Panc1 (cell line): ENCODE measurements at regions not wholly inside any gene's neighbourhood (a gene's known extent, or its start where the extent isn't known, plus 50 kb on each side); places are given as distances from the start of the nearest gene placed in this dataset.

Experiments used
- ATAC-seq: fragments of 200-7000 bp; cut with Tn5 transposase; 2 replicates; pipeline ENCODE4 v1.9.1; 2020; ENCODE audit warnings: mild to moderate bottlenecking, moderate library complexity
- BruUV-seq: library from RNA; stranded (reverse); fragments of 400-500 nt; replicated peaks from 2 replicates; lab custom pipeline; 2021; lab: Mats Ljungman, UMichigan
- CTCF ChIA-PET: fragments of 300-600 bp; sonication (Branson Sonifier 250); formaldehyde crosslinking; loops from one replicate; lab custom pipeline; 2022; ENCODE audit warnings: antibody characterized with exemption; lab: Charles Lee
- POLR2A ChIA-PET: fragments of 300-600 bp; sonication (Branson Sonifier 250); formaldehyde crosslinking; loops from one replicate; lab custom pipeline; 2022; ENCODE audit warnings: antibody characterized with exemption; lab: Charles Lee
- DNase-seq: peaks from one replicate; pipeline ENCODE4 v3.0.0-alpha.2; 2010; ENCODE audit warnings: low read depth, low spot score
- H3K27ac ChIP-seq: 2 replicates; pipeline ENCODE4 v1.5.1; 2011; ENCODE audit warnings: mild to moderate bottlenecking, low read length, inconsistent platforms
- H3K27me3 ChIP-seq: fragments of 200-500 bp; sonication (Bioruptor generic); 2 replicates; pipeline ENCODE4 v1.6.0; 2014; ENCODE audit warnings: low read length, inconsistent platforms; ENCODE audit not compliant: control insufficient read depth, insufficient read depth
- H3K36me3 ChIP-seq: fragments of 200-500 bp; sonication (Bioruptor generic); 2 replicates; pipeline ENCODE4 v1.5.1; 2014; ENCODE audit warnings: inconsistent platforms, mild to moderate bottlenecking, low read length, moderate library complexity; ENCODE audit not compliant: control insufficient read depth, insufficient read depth
- H3K4me1 ChIP-seq: 2 replicates; pipeline ENCODE4 v1.5.1; 2011; ENCODE audit warnings: inconsistent platforms, mild to moderate bottlenecking, low read length, moderate library complexity; ENCODE audit not compliant: control insufficient read depth, insufficient read depth
- H3K4me3 ChIP-seq, 2 experiments: 2 replicates each; pipeline ENCODE4 v1.5.1; 2011 to 2012; ENCODE audit warnings: low read depth in 2 of 2, low read length in 2 of 2, mild to moderate bottlenecking in 2 of 2, inconsistent platforms in 1 of 2, moderate library complexity in 1 of 2
- H3K9me3 ChIP-seq: fragments of 200-500 bp; sonication (Bioruptor generic); 2 replicates; pipeline ENCODE4 v1.5.1; 2014; ENCODE audit warnings: low read depth, mild to moderate bottlenecking, inconsistent platforms, low read length, moderate library complexity; ENCODE audit not compliant: control insufficient read depth, insufficient read depth
- CTCF ChIP-seq: fragments of 450-650 bp; IDR thresholded peaks from 2 replicates; pipeline ENCODE4 v1.5.1; 2017; ENCODE audit warnings: mild to moderate bottlenecking
- POLR2AphosphoS5 ChIP-seq: IDR thresholded peaks from 2 replicates; pipeline ENCODE4 v1.6.1; 2012; ENCODE audit warnings: mild to moderate bottlenecking, low read depth, low read length, moderate library complexity
- REST ChIP-seq, 2 experiments: IDR thresholded peaks; 2 replicates each; pipeline ENCODE4 v1.6.1; 2011 to 2012; ENCODE audit warnings: low read depth in 2 of 2, control low read depth in 1 of 2, low read length in 1 of 2, mild to moderate bottlenecking in 1 of 2, moderate library complexity in 1 of 2; ENCODE audit not compliant: insufficient read depth in 1 of 2
- SIN3A ChIP-seq: IDR thresholded peaks from 2 replicates; pipeline ENCODE4 v1.6.1; 2012; ENCODE audit warnings: low read depth, mild to moderate bottlenecking, low read length, moderate library complexity, borderline replicate concordance; ENCODE audit not compliant: insufficient read depth
- TCF7L2 ChIP-seq: IDR thresholded peaks from 2 replicates; pipeline ENCODE4 v1.6.1; 2011; ENCODE audit warnings: mild to moderate bottlenecking, low read depth, low read length, inconsistent platforms
- in situ Hi-C: cut with HindIII; loops from 2 replicates; pipeline ENCODE4 v1.10.0; 2016; ENCODE audit warnings: low sequenced_read_pairs, low pct_unique_long_range_greater_than_20kb
- intact Hi-C: fragments of 100-400 bp; cut with micrococcal nuclease; formaldehyde crosslinking; loops from one replicate; pipeline ENCODE4 v1.10.0; 2022; ENCODE audit not compliant: unreplicated experiment

- ChIA-PET POLR2A (no interaction called here), CTCF (no interaction called here)
- Histone ChIP-seq H3K27ac (no peak overlapping the region), H3K27me3 (no peaks in the 10 kb centered on the region), H3K36me3 (no peaks in the 10 kb centered on the region), H3K4me1 (no peaks in the 10 kb centered on the region), H3K4me3 (no peak overlapping the region), H3K9me3 (no peaks in the 10 kb centered on the region)
- DNase-seq (no peak), ATAC-seq (no peak)
- TF ChIP-seq REST (IDR thresholded peaks at IDR 0.05; ENCODE audit: insufficient read depth in 1 of 2, low read depth in 2 of 2, low read length in 1 of 2) (no peak), POLR2AphosphoS5 (no peak), TCF7L2 (no peak), SIN3A (no peak), CTCF (no peak)
- BruUV-seq = no TSS peak
- in situ Hi-C loops (no loop called here), intact Hi-C loops (no loop called here)
These were observed 162.6 kb downstream of the P2RY1 start for GRCh38 chr3:152997526-152997925.

- Histone ChIP-seq H3K4me1 (no peaks in the 10 kb centered on the region), H3K36me3 (no peaks in the 10 kb centered on the region), H3K4me3 (no peak overlapping the region), H3K27ac (no peak overlapping the region), H3K9me3 (no peaks in the 10 kb centered on the region), H3K27me3 (no peaks in the 10 kb centered on the region)
- no peak for DNase-seq
- intact Hi-C loops (no loop called here), in situ Hi-C loops (no loop called here)
- ChIA-PET POLR2A (no interaction called here), CTCF (no interaction called here)
- BruUV-seq = no TSS peak
- ATAC-seq = no peak
- TF ChIP-seq CTCF (no peak), REST (IDR thresholded peaks at IDR 0.05; ENCODE audit: insufficient read depth in 1 of 2, low read depth in 2 of 2, low read length in 1 of 2) (no peak), POLR2AphosphoS5 (no peak), SIN3A (no peak), TCF7L2 (no peak)
These were observed 163.4 kb upstream of the RAP2B start for GRCh38 chr3:152998591-152998990.
